GM23338 (cell line): ENCODE measurements at regions not wholly inside any gene's neighbourhood (a gene's known extent, or its start where the extent isn't known, plus 50 kb on each side); places are given as distances from the start of the nearest gene placed in this dataset.

Experiments
- CREB1 ChIP-seq: fragments of 250-450 bp; sonication (Bioruptor Pico); IDR thresholded peaks from 2 replicates; pipeline ENCODE4 v1.5.0; 2020; ENCODE audit warnings: low read depth, mild to moderate bottlenecking, moderate library complexity
- CTCF ChIP-seq, 2 experiments: fragments of 200-600 bp in 1 of 2; sonication (generic) in 1 of 2; conservative IDR thresholded peaks; 2 replicates each; pipeline versions ENCODE4 v1.5.1 to v1.6.1; 2016 to 2017; ENCODE audit warnings: antibody characterized with exemption in 2 of 2, low read depth in 2 of 2, mild to moderate bottlenecking in 2 of 2, moderate library complexity in 1 of 2
- EZH2 ChIP-seq: fragments of 200-600 bp; sonication (generic); IDR thresholded peaks from one replicate; pipeline ENCODE4 v1.8.0; 2017; ENCODE audit warnings: antibody characterized with exemption, mild to moderate bottlenecking, low read depth; ENCODE audit not compliant: unreplicated experiment
- EZH2phosphoT487 ChIP-seq: fragments of 200-600 bp; sonication (generic); IDR thresholded peaks from one replicate; pipeline ENCODE4 v1.8.1; 2018; ENCODE audit warnings: antibody characterized with exemption; ENCODE audit not compliant: unreplicated experiment
- JUNB ChIP-seq: IDR thresholded peaks from one replicate; pipeline ENCODE4 v1.6.1; 2016; ENCODE audit warnings: antibody characterized with exemption; ENCODE audit not compliant: unreplicated experiment
- NANOG ChIP-seq: IDR thresholded peaks from 2 replicates; pipeline ENCODE4 v1.6.1; 2016; ENCODE audit warnings: antibody characterized with exemption, borderline replicate concordance
- POLR2AphosphoS5 ChIP-seq: IDR thresholded peaks from 2 replicates; pipeline ENCODE4 v1.6.1; 2016; ENCODE audit warnings: antibody characterized with exemption, low read depth
- REST ChIP-seq: IDR thresholded peaks from one replicate; pipeline ENCODE4 v1.6.1; 2018; ENCODE audit warnings: antibody characterized with exemption; ENCODE audit not compliant: unreplicated experiment
- STAT1 ChIP-seq: IDR thresholded peaks from one replicate; pipeline ENCODE4 v1.6.1; 2016; ENCODE audit warnings: antibody characterized with exemption; ENCODE audit not compliant: unreplicated experiment
- ZNF331 ChIP-seq: fragments of 250-450 bp; sonication (Bioruptor Pico); IDR thresholded peaks from 2 replicates; pipeline ENCODE4 v1.5.0; 2020; ENCODE audit warnings: low read depth, mild to moderate bottlenecking, moderate library complexity
- TF ChIP-seq, protein P1 (sequence below): IDR thresholded peaks from 2 replicates; pipeline ENCODE4 v1.6.1; 2016; ENCODE audit warnings: antibody characterized with exemption

GRCh38 chr15:48001393-48002039 lies 119.3 kb upstream of the SLC24A5 start:
- TF ChIP-seq CTCF (conservative IDR thresholded peaks at IDR 0.05; ENCODE audit: low read depth in 2 of 2) (no peak), EZH2phosphoT487 (no peak), STAT1 (no peak), JUNB (no peak), POLR2AphosphoS5 (no peak), EZH2 (no peak), NANOG (no peak), CREB1 (no peak), ZNF331 (CRISPR knock-in tag) (no peak), REST (no peak)
- TF ChIP-seq, protein P1, sequence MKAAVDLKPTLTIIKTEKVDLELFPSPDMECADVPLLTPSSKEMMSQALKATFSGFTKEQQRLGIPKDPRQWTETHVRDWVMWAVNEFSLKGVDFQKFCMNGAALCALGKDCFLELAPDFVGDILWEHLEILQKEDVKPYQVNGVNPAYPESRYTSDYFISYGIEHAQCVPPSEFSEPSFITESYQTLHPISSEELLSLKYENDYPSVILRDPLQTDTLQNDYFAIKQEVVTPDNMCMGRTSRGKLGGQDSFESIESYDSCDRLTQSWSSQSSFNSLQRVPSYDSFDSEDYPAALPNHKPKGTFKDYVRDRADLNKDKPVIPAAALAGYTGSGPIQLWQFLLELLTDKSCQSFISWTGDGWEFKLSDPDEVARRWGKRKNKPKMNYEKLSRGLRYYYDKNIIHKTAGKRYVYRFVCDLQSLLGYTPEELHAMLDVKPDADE = no peak
